ENCODE measurements at regions not wholly inside any gene's neighbourhood (a gene's known extent, or its start where the extent isn't known, plus 50 kb on each side); places are given as distances from the start of the nearest gene placed in this dataset.

GRCh38 chr1:90126834-90127233 lies 131.9 kb downstream of the ZNF326 start:
- no peak overlapping the region for H3K27ac Mint-ChIP-seq
- Histone ChIP-seq H3K4me1 (ENCODE audit: insufficient read depth, low read length) (no peaks in the 10 kb centered on the region), H4K20me1 (ENCODE audit: control insufficient read depth, insufficient read depth, insufficient read length) (no peaks in the 10 kb centered on the region), H2BK5ac (ENCODE audit: insufficient read length, low read length) (no peak overlapping the region), H2AFZ (ENCODE audit: low read length) (no peak overlapping the region), H3K4ac (ENCODE audit: low read depth, low read length) (no peak overlapping the region), H2BK120ac (ENCODE audit: low read depth, low read length, poor library complexity, severe bottlenecking) (no peak overlapping the region), H4K8ac (replicated peaks; ENCODE audit: insufficient read length, low read depth, low read length) (no peak overlapping the region), H3K56ac (ENCODE audit: insufficient read length, low read depth, low read length) (no peak overlapping the region), H3K4me2 (ENCODE audit: insufficient read depth, insufficient read length, low read length) (no peak overlapping the region), H3K23ac (ENCODE audit: insufficient read length, low read depth, low read length) (no peak overlapping the region), H3K79me2 (ENCODE audit: insufficient read depth, low read length) (no peaks in the 10 kb centered on the region), H2BK15ac (ENCODE audit: low read depth, low read length) (no peak overlapping the region), H2AK5ac (ENCODE audit: insufficient read length, low read length) (no peak overlapping the region), H3K79me1 (ENCODE audit: insufficient read depth, low read depth, low read length, poor library complexity, severe bottlenecking) (no peaks in the 10 kb centered on the region), H4K91ac (ENCODE audit: insufficient read length, low read depth, low read length) (no peak overlapping the region), H3K27ac (ENCODE audit: insufficient read length, low read depth, low read length) (no peak overlapping the region), H3T11ph (ENCODE audit: low read length) (no peak overlapping the region), H3K14ac (ENCODE audit: insufficient read depth, low read length) (no peak overlapping the region), H3K9ac (ENCODE audit: extremely low read depth, insufficient read length, low read length) (no peak overlapping the region), H3K9me3 (ENCODE audit: control insufficient read depth, low read depth, low read length) (no peaks in the 10 kb centered on the region), H3K18ac (ENCODE audit: insufficient read length, low read depth, low read length) (no peak overlapping the region), H2BK20ac (ENCODE audit: low read depth, low read length, poor library complexity, severe bottlenecking) (no peak overlapping the region), H4K5ac (ENCODE audit: insufficient read length, low read depth, low read length) (no peak overlapping the region), H3K23me2 (ENCODE audit: insufficient read length, low read depth, low read length, poor library complexity, severe bottlenecking) (no peaks in the 10 kb centered on the region), H2BK12ac (ENCODE audit: insufficient read length, low read depth, low read length) (no peak overlapping the region), H3K27me3 (ENCODE audit: insufficient read depth, low read length) (no peaks in the 10 kb centered on the region)
- H3K9me3 Mint-ChIP-seq, result no peaks in the 10 kb centered on the region
- H3K4me3 Mint-ChIP-seq, result no peak overlapping the region
- peaks cover 3 to 4% of the 10 kb centered on the region in 2 experiments; a peak in 2 of 4 replicates for H3K4me1 Mint-ChIP-seq
- H3K27me3 Mint-ChIP-seq (ENCODE audit: low read depth), result peaks cover 7% of the 10 kb centered on the region; the same call in 1 of the 2 replicates
- no CpG with 5 or more reads among the region's 5 CpGs for WGBS (ENCODE audit: extremely low coverage, insufficient read length, low lambda C conversion rate)
- DNase-seq, result no peak
- no peak for TF ChIP-seq CTCF (conservative IDR thresholded peaks at IDR 0.05)
- H3K36me3 Mint-ChIP-seq (ENCODE audit: insufficient read depth in 1 of 3, low read depth in 3 of 3), result no peaks in the 10 kb centered on the region
